ENCODE measurements at regions not wholly inside any gene's neighbourhood (a gene's known extent, or its start where the extent isn't known, plus 50 kb on each side); places are given as distances from the start of the nearest gene placed in this dataset.

- no peaks in the 10 kb centered on the region for H3K36me3 Mint-ChIP-seq (ENCODE audit: low read depth)
- H3K4me3 Mint-ChIP-seq, result no peak overlapping the region; the same call in 1 of the 2 replicates
- H3K4me1 Mint-ChIP-seq (ENCODE audit: low read depth), result peaks cover 26% of the 10 kb centered on the region; the same call in 1 of the 2 replicates
- no peak for DNase-seq
- no peak overlapping the region for H3K27ac Mint-ChIP-seq
- TF ChIP-seq CTCF (IDR thresholded peaks at IDR 0.05), result no peak
- no peaks in the 10 kb centered on the region for H3K9me3 Mint-ChIP-seq
- H3K27me3 Mint-ChIP-seq (ENCODE audit: insufficient read depth), result no peaks in the 10 kb centered on the region; the same call in 1 of the 2 replicates
Measured at GRCh38 chr2:40955635-40956034, 503.7 kb upstream of the SLC8A1 start.

GRCh38 chr2:40957508-40957907 lies 505.6 kb upstream of the SLC8A1 start:
- Mint-ChIP-seq H3K4me1 (ENCODE audit: low read depth) (peaks cover 26% of the 10 kb centered on the region; the same call in 1 of the 2 replicates), H3K4me3 (peak overlapping the region; percentile 70), H3K27ac (peak overlapping the region; percentile 57; the same call in 1 of the 2 replicates), H3K27me3 (ENCODE audit: insufficient read depth) (no peaks in the 10 kb centered on the region; the same call in 1 of the 2 replicates), H3K9me3 (no peaks in the 10 kb centered on the region), H3K36me3 (ENCODE audit: low read depth) (no peaks in the 10 kb centered on the region)
- TF ChIP-seq CTCF (IDR thresholded peaks at IDR 0.05), result no peak
- no peak for DNase-seq

- no peaks in the 10 kb centered on the region; the same call in 1 of the 2 replicates for H3K27me3 Mint-ChIP-seq (ENCODE audit: insufficient read depth)
- H3K36me3 Mint-ChIP-seq (ENCODE audit: low read depth), result no peaks in the 10 kb centered on the region
- H3K9me3 Mint-ChIP-seq, result no peaks in the 10 kb centered on the region
- H3K4me3 Mint-ChIP-seq, result no peak overlapping the region
- peaks cover 8% of the 10 kb centered on the region; the same call in 1 of the 2 replicates for H3K4me1 Mint-ChIP-seq (ENCODE audit: low read depth)
- H3K27ac Mint-ChIP-seq, result no peak overlapping the region
- no peak for DNase-seq
- TF ChIP-seq CTCF (IDR thresholded peaks at IDR 0.05), result no peak
Measured at GRCh38 chr2:40962026-40962425, 510.1 kb upstream of the SLC8A1 start.

- H3K36me3 Mint-ChIP-seq (ENCODE audit: low read depth), result no peaks in the 10 kb centered on the region
Measured at GRCh38 chr2:40964509-40965250, 512.8 kb upstream of the SLC8A1 start.

GRCh38 chr2:40967451-40967850 lies 515.6 kb upstream of the SLC8A1 start:
- H3K4me1 Mint-ChIP-seq (ENCODE audit: low read depth), result no peaks in the 10 kb centered on the region
- H3K36me3 Mint-ChIP-seq (ENCODE audit: low read depth), result no peaks in the 10 kb centered on the region
- H3K9me3 Mint-ChIP-seq, result no peaks in the 10 kb centered on the region
- TF ChIP-seq CTCF (IDR thresholded peaks at IDR 0.05), result no peak
- no peaks in the 10 kb centered on the region for H3K27me3 Mint-ChIP-seq (ENCODE audit: insufficient read depth)
- no peak for DNase-seq
- H3K4me3 Mint-ChIP-seq, result no peak overlapping the region
- no peak overlapping the region for H3K27ac Mint-ChIP-seq

More at GRCh38 chr2:40964509-40965250, 512.8 kb upstream of the SLC8A1 start:
- Mint-ChIP-seq H3K4me1 (ENCODE audit: low read depth) (no peaks in the 10 kb centered on the region; the same call in 1 of the 2 replicates), H3K27ac (no peak overlapping the region), H3K27me3 (ENCODE audit: insufficient read depth) (no peaks in the 10 kb centered on the region), H3K9me3 (no peaks in the 10 kb centered on the region), H3K4me3 (no peak overlapping the region)
- no peak for TF ChIP-seq CTCF (IDR thresholded peaks at IDR 0.05)
- DNase-seq, result no peak

All from HFFc6 (cell line).